PC-3 (cell line): ENCODE measurements at regions not wholly inside any gene's neighbourhood (a gene's known extent, or its start where the extent isn't known, plus 50 kb on each side); places are given as distances from the start of the nearest gene placed in this dataset.
A peak's percentile ranks its signal among the peaks of the same experiment; 100 is the strongest.

Experiments
- ATAC-seq: fragments of 200-7000 bp; cut with Tn5 transposase; 2 replicates; pipeline ENCODE4 v1.9.1; 2020; ENCODE audit warnings: mild to moderate bottlenecking, moderate library complexity
- BruUV-seq: library from RNA; stranded (reverse); fragments of 400-500 nt; replicated peaks from 2 replicates; lab custom pipeline; 2021; lab: Mats Ljungman, UMichigan
- CTCF ChIA-PET: fragments of 300-600 bp; sonication (Branson Sonifier 250); formaldehyde crosslinking; loops from one replicate; lab custom pipeline; 2022; ENCODE audit warnings: antibody characterized with exemption; lab: Charles Lee
- POLR2A ChIA-PET: fragments of 300-600 bp; sonication (Branson Sonifier 250); formaldehyde crosslinking; loops from one replicate; lab custom pipeline; 2022; ENCODE audit warnings: antibody characterized with exemption; ENCODE audit not compliant: unreplicated experiment; lab: Charles Lee
- DNase-seq: peaks from one replicate; pipeline ENCODE4 v3.0.0-alpha.2; 2015
- H2AFZ ChIP-seq: fragments of 300-600 bp; sonication (generic); 2 replicates; pipeline ENCODE4 v1.6.0; 2016; ENCODE audit warnings: antibody characterized with exemption, low read length
- H3F3A ChIP-seq: fragments of 300-600 bp; sonication (generic); one replicate; pipeline ENCODE4 v1.6.0; 2017; ENCODE audit warnings: antibody characterized with exemption, low read length, control low read depth, mild to moderate bottlenecking; ENCODE audit not compliant: unreplicated experiment
- H3K27ac ChIP-seq: fragments of 300-600 bp; sonication (generic); 2 replicates; pipeline ENCODE4 v1.5.1; 2016; ENCODE audit warnings: mild to moderate bottlenecking, low read length
- H3K27me3 ChIP-seq: fragments of 300-600 bp; sonication (generic); 2 replicates; pipeline ENCODE4 v1.6.1; 2016; ENCODE audit warnings: low read length, mixed read lengths
- H3K36me3 ChIP-seq: fragments of 300-600 bp; sonication (generic); 2 replicates; pipeline ENCODE4 v1.6.1; 2016; ENCODE audit warnings: low read depth, mixed run types, low read length, mixed read lengths
- H3K4me1 ChIP-seq: fragments of 300-600 bp; sonication (generic); 2 replicates; pipeline ENCODE4 v1.5.1; 2016; ENCODE audit warnings: low read length; ENCODE audit not compliant: insufficient read depth
- H3K4me2 ChIP-seq: fragments of 300-600 bp; sonication (generic); 2 replicates; pipeline ENCODE4 v1.6.0; 2016; ENCODE audit warnings: low read length
- H3K4me3 ChIP-seq: fragments of 300-600 bp; sonication (generic); 2 replicates; pipeline ENCODE4 v1.5.1; 2016; ENCODE audit warnings: mild to moderate bottlenecking, low read length, mixed read lengths
- H3K79me2 ChIP-seq: fragments of 300-600 bp; sonication (generic); 2 replicates; pipeline ENCODE4 v1.6.1; 2017; ENCODE audit warnings: low read length, mixed read lengths
- H3K9ac ChIP-seq: fragments of 300-600 bp; sonication (generic); 2 replicates; pipeline ENCODE4 v1.6.0; 2016; ENCODE audit warnings: mild to moderate bottlenecking, low read length
- H3K9me2 ChIP-seq: fragments of 300-600 bp; sonication (generic); replicated peaks from 2 replicates; pipeline ENCODE4 v1.6.1; 2016; ENCODE audit warnings: mixed run types, low read length, mixed read lengths
- H3K9me3 ChIP-seq: fragments of 300-600 bp; sonication (generic); 2 replicates; pipeline ENCODE4 v1.6.1; 2016; ENCODE audit warnings: low read length, mixed read lengths
- H4K20me1 ChIP-seq: fragments of 300-600 bp; sonication (generic); 2 replicates; pipeline ENCODE4 v1.6.1; 2016; ENCODE audit warnings: low read length, mixed read lengths
- CTCF ChIP-seq: fragments of 300-600 bp; sonication (generic); conservative IDR thresholded peaks from 2 replicates; pipeline ENCODE4 v1.5.1; 2017; ENCODE audit warnings: antibody characterized with exemption, low read depth, mild to moderate bottlenecking, low read length
- EZH2 ChIP-seq: fragments of 300-600 bp; sonication (generic); IDR thresholded peaks from one replicate; pipeline ENCODE4 v1.6.1; 2017; ENCODE audit warnings: antibody characterized with exemption, mild to moderate bottlenecking, low read length; ENCODE audit not compliant: unreplicated experiment
- EZH2phosphoT487 ChIP-seq: fragments of 300-600 bp; sonication (generic); IDR thresholded peaks from 2 replicates; pipeline ENCODE4 v1.6.1; 2018; ENCODE audit warnings: mild to moderate bottlenecking, antibody characterized with exemption, low read length, borderline replicate concordance
- intact Hi-C: fragments of 100-400 bp; cut with micrococcal nuclease; formaldehyde crosslinking; loops from 2 replicates; pipeline ENCODE4 v1.9.0; 2023

- Histone ChIP-seq H3K79me2 (no peaks in the 10 kb centered on the region), H4K20me1 (no peaks in the 10 kb centered on the region), H2AFZ (no peak overlapping the region), H3K4me1 (peaks cover 19% of the 10 kb centered on the region), H3K27me3 (no peaks in the 10 kb centered on the region), H3K4me3 (no peak overlapping the region), H3K27ac (no peak overlapping the region), H3K9me2 (no peaks in the 10 kb centered on the region), H3K4me2 (no peak overlapping the region), H3K9me3 (no peaks in the 10 kb centered on the region), H3K36me3 (no peaks in the 10 kb centered on the region), H3K9ac (no peak overlapping the region), H3F3A (no peaks in the 10 kb centered on the region)
- DNase-seq = no peak
- no TSS peak for BruUV-seq
- ChIA-PET POLR2A (no interaction called here), CTCF (no interaction called here)
- intact Hi-C loops = no loop called here
- ATAC-seq = no peak
- TF ChIP-seq CTCF = no peak
- no peak for TF ChIP-seq EZH2phosphoT487
- TF ChIP-seq EZH2 = no peak
Observed at GRCh38 chr5:103428923-103429322, 133.7 kb downstream of the NUDT12 start.

GRCh38 chr5:103428411-103428871 lies 134.1 kb downstream of the NUDT12 start:
- DNase-seq = peak; percentile 43
- intact Hi-C loops = no loop called here
- Histone ChIP-seq H3F3A (no peaks in the 10 kb centered on the region), H3K27me3 (no peaks in the 10 kb centered on the region), H3K4me3 (no peak overlapping the region), H4K20me1 (no peaks in the 10 kb centered on the region), H3K9me2 (no peaks in the 10 kb centered on the region), H3K79me2 (no peaks in the 10 kb centered on the region), H3K4me2 (no peak overlapping the region), H3K9me3 (no peaks in the 10 kb centered on the region), H3K27ac (no peak overlapping the region), H2AFZ (peak overlapping the region; percentile 21; the same call in 1 of the 2 replicates), H3K4me1 (peaks cover 17% of the 10 kb centered on the region), H3K36me3 (no peaks in the 10 kb centered on the region), H3K9ac (no peak overlapping the region)
- no TSS peak for BruUV-seq
- ATAC-seq = peak; percentile 62
- ChIA-PET POLR2A (no interaction called here), CTCF (no interaction called here)
- no peak for TF ChIP-seq EZH2phosphoT487
- TF ChIP-seq EZH2 = no peak
- no peak for TF ChIP-seq CTCF

DNA sequence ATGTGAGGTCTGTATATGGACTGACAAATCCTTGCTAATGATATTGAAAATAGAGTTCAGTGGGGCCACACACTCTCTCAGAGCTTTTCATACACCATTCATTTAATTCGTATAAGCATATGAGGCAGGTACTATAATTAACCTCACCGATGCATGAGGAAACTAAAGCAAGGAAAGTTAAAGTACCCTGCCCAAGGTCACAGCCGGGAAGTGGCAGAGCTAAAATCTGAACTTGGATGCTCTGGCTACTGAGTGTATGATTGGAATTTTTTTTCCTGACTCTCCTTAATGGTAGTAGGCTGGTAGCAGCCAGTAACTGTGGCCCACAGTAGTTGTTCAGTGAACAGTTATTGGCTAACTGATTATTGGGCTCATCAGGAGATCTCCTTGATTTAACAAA lies 135.3 kb downstream of the NUDT12 start:
- BruUV-seq = no TSS peak
- no peaks in the 10 kb centered on the region for H3F3A ChIP-seq
- H3K9me3 ChIP-seq = no peaks in the 10 kb centered on the region
- peaks cover 8% of the 10 kb centered on the region; the same call in 1 of the 2 replicates for H3K4me1 ChIP-seq
- no peaks in the 10 kb centered on the region for H3K27me3 ChIP-seq
- H3K79me2 ChIP-seq = no peaks in the 10 kb centered on the region
- H4K20me1 ChIP-seq = no peaks in the 10 kb centered on the region
- no peak overlapping the region for H3K4me2 ChIP-seq
- H3K9ac ChIP-seq = no peak overlapping the region
- no peak overlapping the region for H3K4me3 ChIP-seq
- no peak overlapping the region for H2AFZ ChIP-seq
- no peak overlapping the region for H3K27ac ChIP-seq
- no peak for TF ChIP-seq EZH2phosphoT487
- TF ChIP-seq CTCF = no peak
- TF ChIP-seq EZH2 = no peak
- H3K36me3 ChIP-seq = no peaks in the 10 kb centered on the region
- ATAC-seq (no peak), DNase-seq (no peak)
- no peaks in the 10 kb centered on the region for H3K9me2 ChIP-seq
- intact Hi-C loops = no loop called here
- POLR2A ChIA-PET = no interaction called here
- CTCF ChIA-PET = no interaction called here
